ENCODE measurements at regions not wholly inside any gene's neighbourhood (a gene's known extent, or its start where the extent isn't known, plus 50 kb on each side); places are given as distances from the start of the nearest gene placed in this dataset.

- H3K4me3 ChIP-seq (ENCODE audit: low read length) = no peak overlapping the region
- no peaks in the 10 kb centered on the region for H3K9me3 ChIP-seq (ENCODE audit: control insufficient read depth, low read length)
- H3K9ac ChIP-seq (ENCODE audit: low read length) = no peak overlapping the region
- no peaks in the 10 kb centered on the region for H3K27me3 ChIP-seq (replicated peaks; ENCODE audit: control insufficient read depth, insufficient read depth, low read length)
- DNase-seq (ENCODE audit: low read depth) = no peak
- peaks cover 8% of the 10 kb centered on the region for H3K4me1 ChIP-seq (ENCODE audit: control insufficient read depth, insufficient read depth, low read length)
- H3K36me3 ChIP-seq (ENCODE audit: control insufficient read depth, insufficient read depth, low read length, severe bottlenecking) = no peaks in the 10 kb centered on the region
Measured at GRCh38 chr14:44828023-44828422, 133.7 kb downstream of the KLHL28 start.

DNA sequence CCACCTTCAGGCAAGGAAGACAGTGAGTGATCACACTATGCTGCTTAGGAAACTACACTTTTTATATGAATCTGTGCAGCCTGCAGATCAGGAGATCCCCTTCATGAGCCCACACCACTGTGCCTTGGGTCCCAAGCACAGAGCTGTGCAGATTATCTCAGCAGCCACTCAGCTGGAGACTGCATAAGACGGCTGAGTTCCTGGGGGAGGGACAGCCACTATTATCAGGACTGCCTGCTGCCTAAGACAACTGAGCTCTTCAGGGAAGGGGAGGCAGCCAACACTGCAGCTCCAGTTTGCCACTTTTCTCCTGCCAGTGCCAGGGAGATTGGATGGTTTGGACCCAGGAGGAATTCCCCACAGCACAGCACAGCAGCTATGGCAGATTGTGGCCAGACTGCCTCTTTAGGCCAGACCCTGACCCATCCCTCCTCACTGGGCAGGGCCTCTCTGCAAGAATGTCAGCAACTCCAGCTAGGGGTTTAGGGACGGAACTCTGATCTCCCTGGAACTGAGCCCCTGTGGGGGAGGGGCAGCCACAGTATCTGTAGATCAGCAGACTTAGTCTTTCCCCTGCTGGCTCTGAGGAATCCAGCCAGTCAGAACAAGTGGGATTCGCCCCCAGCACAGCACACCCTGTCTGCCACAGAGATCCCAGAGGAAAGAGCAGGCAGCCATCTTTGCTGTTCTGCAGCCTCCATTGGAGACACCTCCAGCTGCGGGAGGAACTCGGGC is 141.3 kb downstream of the KLHL28 start:
- no peak for DNase-seq (ENCODE audit: low read depth)
- Histone ChIP-seq H3K9me3 (ENCODE audit: control insufficient read depth, low read length) (no peaks in the 10 kb centered on the region), H3K36me3 (ENCODE audit: control insufficient read depth, insufficient read depth, low read length, severe bottlenecking) (no peaks in the 10 kb centered on the region), H3K4me1 (ENCODE audit: control insufficient read depth, insufficient read depth, low read length) (no peaks in the 10 kb centered on the region), H3K4me3 (ENCODE audit: low read length) (no peak overlapping the region), H3K27me3 (replicated peaks; ENCODE audit: control insufficient read depth, insufficient read depth, low read length) (no peaks in the 10 kb centered on the region), H3K9ac (ENCODE audit: low read length) (no peak overlapping the region)

DNA sequence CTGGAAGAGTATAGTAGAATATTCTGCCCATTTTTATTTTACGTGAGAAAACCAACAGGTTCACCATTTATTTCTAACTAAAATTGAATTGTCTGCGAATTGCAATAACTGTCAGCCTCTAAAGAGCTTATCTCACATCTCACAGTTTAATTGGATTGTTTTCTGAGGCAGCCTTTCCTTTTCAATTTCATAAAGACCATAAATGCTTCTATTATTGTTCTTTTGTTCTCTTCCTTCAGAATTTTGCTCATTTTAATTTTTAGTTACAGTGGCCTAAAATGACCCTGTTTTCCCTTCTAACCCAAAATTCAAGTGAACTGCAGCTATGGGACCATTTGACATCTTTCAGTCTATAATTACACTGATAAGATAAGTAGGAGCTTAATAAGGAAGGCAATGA is 147.6 kb downstream of the KLHL28 start:
- no peak for DNase-seq (ENCODE audit: low read depth)

GRCh38 chr14:44812672-44813071 is 149.1 kb downstream of the KLHL28 start:
- Histone ChIP-seq H3K36me3 (ENCODE audit: control insufficient read depth, insufficient read depth, low read length, severe bottlenecking) (no peaks in the 10 kb centered on the region), H3K9ac (ENCODE audit: low read length) (no peak overlapping the region), H3K9me3 (ENCODE audit: control insufficient read depth, low read length) (no peaks in the 10 kb centered on the region), H3K4me1 (ENCODE audit: control insufficient read depth, insufficient read depth, low read length) (no peaks in the 10 kb centered on the region), H3K27me3 (replicated peaks; ENCODE audit: control insufficient read depth, insufficient read depth, low read length) (no peaks in the 10 kb centered on the region), H3K4me3 (ENCODE audit: low read length) (no peak overlapping the region)
- no peak for DNase-seq (ENCODE audit: low read depth)

More for the DNA sequence above, 147.6 kb downstream of the KLHL28 start:
- Histone ChIP-seq H3K27me3 (replicated peaks; ENCODE audit: control insufficient read depth, insufficient read depth, low read length) (no peaks in the 10 kb centered on the region), H3K9ac (ENCODE audit: low read length) (no peak overlapping the region), H3K4me3 (ENCODE audit: low read length) (no peak overlapping the region), H3K36me3 (ENCODE audit: control insufficient read depth, insufficient read depth, low read length, severe bottlenecking) (no peaks in the 10 kb centered on the region), H3K4me1 (ENCODE audit: control insufficient read depth, insufficient read depth, low read length) (no peaks in the 10 kb centered on the region), H3K9me3 (ENCODE audit: control insufficient read depth, low read length) (no peaks in the 10 kb centered on the region)

DNA sequence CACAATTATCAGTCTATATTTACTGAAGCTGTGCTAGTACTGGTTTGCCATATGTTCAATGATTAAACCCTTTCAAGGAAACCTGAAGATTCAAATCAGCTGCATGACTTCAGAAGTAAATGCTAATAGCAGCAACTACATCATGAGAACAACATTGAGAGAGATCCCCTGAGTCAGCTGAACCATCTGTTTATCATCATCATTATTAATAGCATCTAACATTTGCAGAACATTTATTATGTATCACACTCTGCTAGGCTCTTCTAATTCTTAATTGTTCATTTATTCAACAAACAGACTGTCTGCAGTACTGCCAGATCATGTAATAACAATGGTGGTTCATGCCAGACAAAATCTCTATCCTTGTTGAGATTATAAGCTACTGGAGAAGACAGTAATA is 157.4 kb downstream of the KLHL28 start:
- H3K36me3 ChIP-seq (ENCODE audit: control insufficient read depth, insufficient read depth, low read length, severe bottlenecking) = no peaks in the 10 kb centered on the region
- H3K9me3 ChIP-seq (ENCODE audit: control insufficient read depth, low read length) = no peaks in the 10 kb centered on the region
- H3K4me1 ChIP-seq (ENCODE audit: control insufficient read depth, insufficient read depth, low read length) = no peaks in the 10 kb centered on the region
- no peaks in the 10 kb centered on the region for H3K27me3 ChIP-seq (replicated peaks; ENCODE audit: control insufficient read depth, insufficient read depth, low read length)
- no peak for DNase-seq (ENCODE audit: low read depth)
- H3K4me3 ChIP-seq (ENCODE audit: low read length) = no peak overlapping the region
- H3K9ac ChIP-seq (ENCODE audit: low read length) = no peak overlapping the region

GRCh38 chr14:44803239-44803905 is 158.4 kb downstream of the KLHL28 start:
- H3K4me1 ChIP-seq (ENCODE audit: control insufficient read depth, insufficient read depth, low read length) = no peaks in the 10 kb centered on the region
- H3K4me3 ChIP-seq (ENCODE audit: low read length) = no peak overlapping the region
- no peaks in the 10 kb centered on the region for H3K9me3 ChIP-seq (ENCODE audit: control insufficient read depth, low read length)
- H3K27me3 ChIP-seq (replicated peaks; ENCODE audit: control insufficient read depth, insufficient read depth, low read length) = no peaks in the 10 kb centered on the region
- no peak overlapping the region for H3K9ac ChIP-seq (ENCODE audit: low read length)
- no peaks in the 10 kb centered on the region for H3K36me3 ChIP-seq (ENCODE audit: control insufficient read depth, insufficient read depth, low read length, severe bottlenecking)
- peak; percentile 71 for DNase-seq (ENCODE audit: low read depth)

GRCh38 chr14:44798386-44799242 is 163.1 kb downstream of the KLHL28 start:
- no peak overlapping the region for H3K4me3 ChIP-seq (ENCODE audit: low read length)
- DNase-seq (ENCODE audit: low read depth) = no peak
- H3K9ac ChIP-seq (ENCODE audit: low read length) = no peak overlapping the region
- H3K27me3 ChIP-seq (replicated peaks; ENCODE audit: control insufficient read depth, insufficient read depth, low read length) = no peaks in the 10 kb centered on the region
- no peaks in the 10 kb centered on the region for H3K36me3 ChIP-seq (ENCODE audit: control insufficient read depth, insufficient read depth, low read length, severe bottlenecking)
- no peaks in the 10 kb centered on the region for H3K4me1 ChIP-seq (ENCODE audit: control insufficient read depth, insufficient read depth, low read length)
- H3K9me3 ChIP-seq (ENCODE audit: control insufficient read depth, low read length) = no peaks in the 10 kb centered on the region

DNA sequence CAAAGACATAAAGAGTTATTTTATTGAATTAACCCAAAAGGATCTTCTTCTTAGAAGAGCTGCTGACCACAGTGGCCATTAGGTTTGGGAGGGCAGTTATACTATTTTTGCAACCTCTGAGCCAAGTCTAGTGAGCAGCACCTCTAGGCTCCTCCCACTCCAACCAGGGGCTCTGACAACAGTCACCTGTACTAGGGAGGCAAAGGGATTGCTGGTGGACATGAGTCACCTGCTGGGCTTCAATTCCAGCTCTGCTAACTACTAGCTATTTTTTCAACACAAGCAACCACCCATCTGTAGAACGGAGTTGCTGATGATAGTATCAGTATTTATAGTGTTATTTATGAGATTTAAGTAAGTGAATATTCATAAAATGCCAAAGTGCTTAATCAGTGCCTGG is 166.0 kb downstream of the KLHL28 start:
- no peaks in the 10 kb centered on the region for H3K27me3 ChIP-seq (replicated peaks; ENCODE audit: control insufficient read depth, insufficient read depth, low read length)

DNA sequence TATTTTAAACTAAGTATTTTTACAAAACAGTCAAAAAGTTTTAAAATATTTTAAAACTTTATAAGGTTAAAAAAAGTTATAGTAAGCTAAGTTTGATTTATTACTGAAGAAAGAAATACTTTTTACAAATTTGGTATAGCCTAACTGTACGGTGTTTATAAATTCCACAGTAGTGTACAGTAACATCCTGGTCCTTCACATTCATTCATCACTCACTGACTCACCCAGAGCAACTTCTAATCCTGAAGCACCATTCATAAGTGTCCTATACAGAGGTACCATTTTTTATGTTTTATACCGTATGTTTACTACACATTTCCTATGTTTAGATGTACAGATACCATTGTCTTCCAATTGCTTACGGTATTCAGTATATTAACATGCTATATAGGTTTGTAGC is 170.0 kb downstream of the KLHL28 start:
- H3K36me3 ChIP-seq (ENCODE audit: control insufficient read depth, insufficient read depth, low read length, severe bottlenecking) = no peaks in the 10 kb centered on the region
- H3K27me3 ChIP-seq (replicated peaks; ENCODE audit: control insufficient read depth, insufficient read depth, low read length) = no peaks in the 10 kb centered on the region
- no peak overlapping the region for H3K9ac ChIP-seq (ENCODE audit: low read length)
- no peak overlapping the region for H3K4me3 ChIP-seq (ENCODE audit: low read length)
- no peaks in the 10 kb centered on the region for H3K9me3 ChIP-seq (ENCODE audit: control insufficient read depth, low read length)
- no peak for DNase-seq (ENCODE audit: low read depth)
- H3K4me1 ChIP-seq (ENCODE audit: control insufficient read depth, insufficient read depth, low read length) = no peaks in the 10 kb centered on the region

More for the DNA sequence above, 166.0 kb downstream of the KLHL28 start:
- H3K9me3 ChIP-seq (ENCODE audit: control insufficient read depth, low read length) = no peaks in the 10 kb centered on the region
- no peaks in the 10 kb centered on the region for H3K36me3 ChIP-seq (ENCODE audit: control insufficient read depth, insufficient read depth, low read length, severe bottlenecking)
- H3K9ac ChIP-seq (ENCODE audit: low read length) = no peak overlapping the region
- no peak for DNase-seq (ENCODE audit: low read depth)
- H3K4me3 ChIP-seq (ENCODE audit: low read length) = no peak overlapping the region
- H3K4me1 ChIP-seq (ENCODE audit: control insufficient read depth, insufficient read depth, low read length) = no peaks in the 10 kb centered on the region

DNA sequence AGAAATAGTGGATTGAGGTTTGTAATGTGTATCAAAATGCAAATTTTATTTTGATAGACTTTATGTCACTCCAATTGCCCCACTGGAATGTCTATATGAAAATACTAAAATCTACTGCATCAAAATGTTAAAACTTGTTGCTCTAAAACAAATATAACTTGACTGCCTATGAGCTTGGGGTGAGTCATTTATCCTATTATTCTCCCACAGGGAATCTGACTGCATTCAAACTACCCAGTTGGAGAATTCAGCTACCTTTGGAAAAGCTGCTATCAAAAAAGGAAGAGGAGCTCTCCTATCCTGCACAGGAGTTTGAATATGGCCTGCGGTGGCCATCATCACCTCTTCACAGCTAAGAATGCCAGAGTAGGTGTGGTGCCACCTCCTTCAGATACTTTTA is 173.1 kb downstream of the KLHL28 start:
- DNase-seq (ENCODE audit: low read depth) = no peak

GRCh38 chr14:44785096-44785495 is 176.7 kb downstream of the KLHL28 start:
- Histone ChIP-seq H3K9ac (ENCODE audit: low read length) (no peak overlapping the region), H3K4me1 (ENCODE audit: control insufficient read depth, insufficient read depth, low read length) (peaks cover 5% of the 10 kb centered on the region), H3K9me3 (ENCODE audit: control insufficient read depth, low read length) (no peaks in the 10 kb centered on the region), H3K27me3 (replicated peaks; ENCODE audit: control insufficient read depth, insufficient read depth, low read length) (no peaks in the 10 kb centered on the region), H3K36me3 (ENCODE audit: control insufficient read depth, insufficient read depth, low read length, severe bottlenecking) (no peaks in the 10 kb centered on the region), H3K4me3 (ENCODE audit: low read length) (no peak overlapping the region)
- DNase-seq (ENCODE audit: low read depth) = no peak

More for the DNA sequence above, 173.1 kb downstream of the KLHL28 start:
- H3K9me3 ChIP-seq (ENCODE audit: control insufficient read depth, low read length) = no peaks in the 10 kb centered on the region
- no peaks in the 10 kb centered on the region for H3K4me1 ChIP-seq (ENCODE audit: control insufficient read depth, insufficient read depth, low read length)
- no peaks in the 10 kb centered on the region for H3K36me3 ChIP-seq (ENCODE audit: control insufficient read depth, insufficient read depth, low read length, severe bottlenecking)
- H3K27me3 ChIP-seq (replicated peaks; ENCODE audit: control insufficient read depth, insufficient read depth, low read length) = no peaks in the 10 kb centered on the region
- no peak overlapping the region for H3K4me3 ChIP-seq (ENCODE audit: low read length)
- no peak overlapping the region for H3K9ac ChIP-seq (ENCODE audit: low read length)
